ENCODE measurements at regions not wholly inside any gene's neighbourhood (a gene's known extent, or its start where the extent isn't known, plus 50 kb on each side); places are given as distances from the start of the nearest gene placed in this dataset.

DNA sequence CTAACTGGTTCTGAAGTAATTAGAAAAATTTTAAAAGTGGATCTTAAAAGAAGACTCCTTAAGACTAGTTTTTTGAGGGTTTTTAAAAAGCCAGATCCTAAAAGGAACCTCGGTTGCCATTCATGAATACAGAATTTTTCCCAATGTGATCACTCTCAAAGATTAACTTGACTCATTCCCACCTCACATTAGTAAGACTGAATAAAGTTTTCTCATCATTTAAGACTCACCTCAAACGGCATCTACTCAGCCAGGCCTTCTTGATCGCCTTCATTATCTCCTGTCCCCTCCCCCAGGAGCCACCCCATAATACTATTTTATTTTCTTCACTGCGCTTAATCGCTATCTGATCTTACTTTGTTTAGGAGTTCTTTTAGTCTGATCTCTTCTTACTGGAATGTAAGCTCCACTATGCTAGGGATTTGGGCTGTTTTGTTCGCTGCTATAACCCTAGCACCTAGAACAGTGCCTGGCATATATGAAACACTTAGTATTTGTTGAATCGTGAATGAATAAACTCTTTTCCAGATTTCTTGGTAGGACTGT lies 55.9 kb upstream of the PCGF5 start:
- TF ChIP-seq, protein P1, sequence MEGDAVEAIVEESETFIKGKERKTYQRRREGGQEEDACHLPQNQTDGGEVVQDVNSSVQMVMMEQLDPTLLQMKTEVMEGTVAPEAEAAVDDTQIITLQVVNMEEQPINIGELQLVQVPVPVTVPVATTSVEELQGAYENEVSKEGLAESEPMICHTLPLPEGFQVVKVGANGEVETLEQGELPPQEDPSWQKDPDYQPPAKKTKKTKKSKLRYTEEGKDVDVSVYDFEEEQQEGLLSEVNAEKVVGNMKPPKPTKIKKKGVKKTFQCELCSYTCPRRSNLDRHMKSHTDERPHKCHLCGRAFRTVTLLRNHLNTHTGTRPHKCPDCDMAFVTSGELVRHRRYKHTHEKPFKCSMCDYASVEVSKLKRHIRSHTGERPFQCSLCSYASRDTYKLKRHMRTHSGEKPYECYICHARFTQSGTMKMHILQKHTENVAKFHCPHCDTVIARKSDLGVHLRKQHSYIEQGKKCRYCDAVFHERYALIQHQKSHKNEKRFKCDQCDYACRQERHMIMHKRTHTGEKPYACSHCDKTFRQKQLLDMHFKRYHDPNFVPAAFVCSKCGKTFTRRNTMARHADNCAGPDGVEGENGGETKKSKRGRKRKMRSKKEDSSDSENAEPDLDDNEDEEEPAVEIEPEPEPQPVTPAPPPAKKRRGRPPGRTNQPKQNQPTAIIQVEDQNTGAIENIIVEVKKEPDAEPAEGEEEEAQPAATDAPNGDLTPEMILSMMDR (IDR thresholded peaks at IDR 0.05) = no peak
- no peak for TF ChIP-seq ZFX (IDR thresholded peaks at IDR 0.05; ENCODE audit: borderline replicate concordance)
- H3K27ac ChIP-seq = no peak overlapping the region

DNA sequence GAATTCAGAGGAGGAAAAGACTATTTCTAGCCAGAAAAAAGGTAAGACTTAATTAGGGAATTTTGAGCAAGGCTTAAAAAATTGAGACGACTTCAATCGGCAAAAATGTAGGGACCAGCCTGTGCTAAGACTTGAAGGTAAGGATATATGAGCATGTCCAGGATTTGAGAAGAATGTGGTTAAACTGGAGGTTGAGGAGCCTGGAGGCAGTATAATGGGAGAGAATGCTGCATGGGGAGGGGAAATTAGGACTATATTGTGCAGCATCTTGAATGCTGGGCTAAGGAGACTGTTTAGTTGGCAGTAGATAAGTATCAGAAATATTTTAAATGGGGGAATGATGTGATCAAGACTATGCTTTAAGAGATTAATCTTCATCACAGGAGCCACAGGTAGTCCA lies 53.1 kb upstream of the PCGF5 start:
- H3K27ac ChIP-seq = no peak overlapping the region
- TF ChIP-seq ZFX (IDR thresholded peaks at IDR 0.05; ENCODE audit: borderline replicate concordance) = no peak
- TF ChIP-seq, protein P1 (IDR thresholded peaks at IDR 0.05) = no peak

DNA sequence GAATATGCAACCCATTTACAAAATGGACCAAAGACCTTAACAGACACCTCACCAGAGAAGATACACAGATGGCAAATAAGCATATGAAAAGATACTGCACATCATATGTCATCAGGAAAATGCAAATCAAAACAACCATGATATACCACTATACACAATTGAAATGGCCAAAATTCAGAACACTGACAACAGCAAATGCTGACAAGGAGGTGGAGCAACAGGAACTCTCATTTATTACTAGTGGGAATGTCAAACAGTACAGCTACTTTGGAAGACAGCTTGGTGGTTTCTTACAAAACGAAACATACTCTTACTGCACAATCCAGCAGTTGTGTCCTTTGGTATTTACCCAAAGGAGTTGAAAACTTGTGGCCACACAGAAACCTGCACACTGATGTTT lies 50.0 kb upstream of the PCGF5 start:
- no peak for TF ChIP-seq ZFX (IDR thresholded peaks at IDR 0.05; ENCODE audit: borderline replicate concordance)
- TF ChIP-seq, protein P1 (IDR thresholded peaks at IDR 0.05) = no peak

More for the DNA sequence above, 50.0 kb upstream of the PCGF5 start:
- no peak overlapping the region for H3K27ac ChIP-seq
